ENCODE measurements at regions not wholly inside any gene's neighbourhood (a gene's known extent, or its start where the extent isn't known, plus 50 kb on each side); places are given as distances from the start of the nearest gene placed in this dataset.

GRCh38 chr3:25985621-25986020 lies 195.7 kb downstream of the OXSM start:
- TF ChIP-seq ESRRG (CRISPR knock-in tag; IDR thresholded peaks at IDR 0.05) (no peak), TCF4 (CRISPR knock-in tag; IDR thresholded peaks at IDR 0.05; ENCODE audit: borderline replicate concordance) (no peak)

All from SK-N-SH treated with all-trans-retinoic acid at 6 μM for 48 hours (cell line).